MM.1S (cell line): ENCODE measurements at regions not wholly inside any gene's neighbourhood (a gene's known extent, or its start where the extent isn't known, plus 50 kb on each side); places are given as distances from the start of the nearest gene placed in this dataset.

Source experiments
- DNase-seq: peaks from one replicate; pipeline ENCODE4 v3.0.0-alpha.2; 2015
- H2AFZ ChIP-seq: fragments of 300-600 bp; sonication (generic); 2 replicates; pipeline ENCODE4 v1.6.0; 2016; ENCODE audit warnings: antibody characterized with exemption, low read length
- H3F3A ChIP-seq: fragments of 300-600 bp; sonication (generic); 2 replicates; pipeline ENCODE4 v1.6.1; 2016; ENCODE audit warnings: mild to moderate bottlenecking, antibody characterized with exemption, low read length, moderate library complexity, mixed read lengths; ENCODE audit not compliant: insufficient read depth
- H3K27ac ChIP-seq: fragments of 300-600 bp; sonication (generic); 2 replicates; pipeline ENCODE4 v1.5.1; 2016; ENCODE audit warnings: mild to moderate bottlenecking, low read length
- H3K27me3 ChIP-seq: fragments of 300-600 bp; sonication (generic); replicated peaks from 2 replicates; pipeline ENCODE4 v1.6.0; 2016; ENCODE audit warnings: low read length; ENCODE audit not compliant: insufficient read depth
- H3K36me3 ChIP-seq: fragments of 300-600 bp; sonication (generic); replicated peaks from 2 replicates; pipeline ENCODE4 v1.6.1; 2016; ENCODE audit warnings: mild to moderate bottlenecking, low read length, mixed read lengths; ENCODE audit not compliant: insufficient read depth
- H3K4me1 ChIP-seq: fragments of 300-600 bp; sonication (generic); 2 replicates; pipeline ENCODE4 v1.6.1; 2016; ENCODE audit warnings: low read length, mixed read lengths
- H3K4me2 ChIP-seq: fragments of 300-600 bp; sonication (generic); 2 replicates; pipeline ENCODE4 v1.6.0; 2016; ENCODE audit warnings: low read depth, low read length
- H3K4me3 ChIP-seq: fragments of 300-600 bp; sonication (generic); 2 replicates; pipeline ENCODE4 v1.5.1; 2016; ENCODE audit warnings: low read length, mixed read lengths
- H3K79me2 ChIP-seq: fragments of 300-600 bp; sonication (generic); 2 replicates; pipeline ENCODE4 v1.6.1; 2016; ENCODE audit warnings: mixed run types, low read length, mixed read lengths
- H3K9ac ChIP-seq: fragments of 300-600 bp; sonication (generic); 2 replicates; pipeline ENCODE4 v1.6.1; 2016; ENCODE audit warnings: low read length, mixed read lengths
- H3K9me2 ChIP-seq: fragments of 300-600 bp; sonication (generic); replicated peaks from 2 replicates; pipeline ENCODE4 v1.6.1; 2016; ENCODE audit warnings: mild to moderate bottlenecking, low read length, mixed read lengths; ENCODE audit not compliant: insufficient read depth
- H3K9me3 ChIP-seq: fragments of 300-600 bp; sonication (generic); replicated peaks from 2 replicates; pipeline ENCODE4 v1.6.1; 2016; ENCODE audit warnings: mild to moderate bottlenecking, low read length, mixed read lengths; ENCODE audit not compliant: insufficient read depth
- H4K20me1 ChIP-seq: fragments of 300-600 bp; sonication (generic); 2 replicates; pipeline ENCODE4 v1.6.1; 2016; ENCODE audit warnings: mild to moderate bottlenecking, low read length, moderate library complexity, mixed read lengths; ENCODE audit not compliant: insufficient read depth
- CTCF ChIP-seq: fragments of 300-600 bp; sonication (generic); IDR thresholded peaks from 2 replicates; pipeline ENCODE4 v1.5.1; 2016; ENCODE audit warnings: antibody characterized with exemption, low read length, mixed read lengths
- EZH2 ChIP-seq: fragments of 300-600 bp; sonication (generic); optimal IDR thresholded peaks from 2 replicates; pipeline ENCODE3; 2017; ENCODE audit warnings: low read depth, mild to moderate bottlenecking, antibody characterized with exemption, low read length, mixed read lengths
- EZH2phosphoT487 ChIP-seq: fragments of 300-600 bp; sonication (generic); IDR thresholded peaks from 2 replicates; pipeline ENCODE4 v1.6.1; 2018; ENCODE audit warnings: antibody characterized with exemption, low read length

GRCh38 chr6:27096834-27097511 lies 150.5 kb upstream of the PRSS16 start:
- H3K9ac ChIP-seq, result no peak overlapping the region

DNA sequence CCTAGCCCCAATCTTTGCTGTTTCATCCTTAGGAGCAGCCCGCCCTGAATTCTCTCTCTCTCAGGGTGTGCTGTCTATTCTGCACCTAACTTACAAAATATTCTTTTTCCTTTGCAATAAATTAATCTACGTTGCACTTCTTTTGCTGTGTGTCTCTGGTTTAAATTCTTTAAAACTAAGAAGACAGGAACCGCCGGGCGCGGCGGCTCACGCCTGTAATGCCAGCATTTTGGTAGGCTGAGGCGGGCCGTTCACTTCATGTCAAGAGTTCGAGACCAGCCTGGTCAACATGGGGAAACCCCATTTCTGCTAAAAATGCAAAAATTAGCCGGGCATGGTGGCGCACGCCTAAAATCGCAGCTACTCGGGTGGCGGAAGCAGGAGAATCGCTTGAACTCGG lies 148.5 kb upstream of the PRSS16 start:
- no peaks in the 10 kb centered on the region for H3K9me3 ChIP-seq
- no peaks in the 10 kb centered on the region for H3K9me2 ChIP-seq
- no peaks in the 10 kb centered on the region for H4K20me1 ChIP-seq
- DNase-seq, result no peak
- H3K79me2 ChIP-seq, result no peaks in the 10 kb centered on the region
- no peaks in the 10 kb centered on the region; the same call in 1 of the 2 replicates for H3K27me3 ChIP-seq
- H3K4me3 ChIP-seq, result no peak overlapping the region
- TF ChIP-seq CTCF, result no peak
- no peak for TF ChIP-seq EZH2
- no peak for TF ChIP-seq EZH2phosphoT487
- H3K36me3 ChIP-seq, result no peaks in the 10 kb centered on the region
- no peak overlapping the region for H3K4me2 ChIP-seq
- no peaks in the 10 kb centered on the region for H3K4me1 ChIP-seq
- H3K9ac ChIP-seq, result no peak overlapping the region
- H3F3A ChIP-seq, result no peaks in the 10 kb centered on the region
- H3K27ac ChIP-seq, result no peak overlapping the region
- H2AFZ ChIP-seq, result no peak overlapping the region

More at GRCh38 chr6:27096834-27097511, 150.5 kb upstream of the PRSS16 start:
- Histone ChIP-seq H4K20me1 (no peaks in the 10 kb centered on the region), H2AFZ (no peak overlapping the region), H3F3A (0 out of 2 replicates have a peak, but pooled peaks cover 3% of the 10 kb centered on the region), H3K36me3 (no peaks in the 10 kb centered on the region), H3K4me3 (no peak overlapping the region), H3K27ac (no peak overlapping the region), H3K4me2 (no peak overlapping the region), H3K27me3 (no peaks in the 10 kb centered on the region; the same call in 1 of the 2 replicates), H3K9me3 (no peaks in the 10 kb centered on the region), H3K79me2 (no peaks in the 10 kb centered on the region), H3K4me1 (peaks cover 5% of the 10 kb centered on the region; the same call in 1 of the 2 replicates), H3K9me2 (no peaks in the 10 kb centered on the region)
- no peak for DNase-seq
- TF ChIP-seq EZH2 (no peak), CTCF (no peak), EZH2phosphoT487 (no peak)

GRCh38 chr6:27100921-27101320 lies 146.6 kb upstream of the PRSS16 start:
- Histone ChIP-seq H3K9me2 (no peaks in the 10 kb centered on the region), H3K4me1 (no peaks in the 10 kb centered on the region), H3K4me3 (no peak overlapping the region)

More at GRCh38 chr6:27100921-27101320, 146.6 kb upstream of the PRSS16 start:
- Histone ChIP-seq H3K27me3 (no peaks in the 10 kb centered on the region; the same call in 1 of the 2 replicates), H3K9ac (no peak overlapping the region), H3K27ac (no peak overlapping the region), H3K9me3 (no peaks in the 10 kb centered on the region), H3F3A (no peaks in the 10 kb centered on the region), H2AFZ (no peak overlapping the region), H3K4me2 (no peak overlapping the region), H3K79me2 (no peaks in the 10 kb centered on the region), H3K36me3 (no peaks in the 10 kb centered on the region), H4K20me1 (no peaks in the 10 kb centered on the region)
- no peak for DNase-seq
- TF ChIP-seq EZH2 (no peak), CTCF (no peak), EZH2phosphoT487 (no peak)
